ENCODE measurements at regions not wholly inside any gene's neighbourhood (a gene's known extent, or its start where the extent isn't known, plus 50 kb on each side); places are given as distances from the start of the nearest gene placed in this dataset.

DNA sequence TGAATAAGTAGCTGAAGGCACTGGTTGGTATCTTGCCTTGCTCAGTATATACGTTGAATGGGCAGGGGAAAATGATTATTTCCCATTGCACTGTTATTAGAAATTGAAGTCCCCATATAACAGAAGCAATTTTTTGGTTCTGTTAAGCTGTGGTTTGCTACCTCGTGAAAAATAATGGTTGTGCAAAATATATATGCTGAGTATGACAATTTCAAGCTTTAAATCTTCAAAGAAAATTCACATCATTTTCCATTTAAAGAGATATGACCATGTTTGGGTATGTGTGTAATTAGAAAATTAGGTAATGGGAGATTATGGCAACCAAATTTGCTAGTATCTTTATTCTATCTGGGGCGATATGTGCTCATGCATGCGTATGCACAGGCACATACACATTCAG, 139.8 kb downstream of the DMAC1 start:
- no peak overlapping the region for H2AFZ ChIP-seq
- H3K79me2 ChIP-seq (ENCODE audit: low read depth), result no peaks in the 10 kb centered on the region
- TF ChIP-seq EZH2 (IDR thresholded peaks at IDR 0.05; ENCODE audit: low read depth) (no peak), CTCF (conservative IDR thresholded peaks at IDR 0.05) (no peak)
- H3K9me2 ChIP-seq (ENCODE audit: insufficient read depth), result no peaks in the 10 kb centered on the region
- no peak for DNase-seq
- peaks cover 10% of the 10 kb centered on the region; the same call in 1 of the 2 replicates for H3K27me3 ChIP-seq (ENCODE audit: insufficient read depth, low read depth)
- intact Hi-C loops (cut with micrococcal nuclease; ENCODE audit: unreplicated experiment), result loop anchor here (10.0 kb wide), 1 partner anchor 835 kb away; no protein-coding TSS in a partner anchor
- no peaks in the 10 kb centered on the region for H4K20me1 ChIP-seq (ENCODE audit: insufficient read depth)
- ChIA-PET POLR2A (ENCODE audit: unreplicated experiment) (no interaction called here), CTCF (no interaction called here)
- no peak overlapping the region for H3K27ac ChIP-seq
- no peaks in the 10 kb centered on the region for H3K36me3 ChIP-seq (ENCODE audit: low read depth)
- BruUV-seq (replicated peaks), result no TSS peak
- H3K4me1 ChIP-seq (replicated peaks; ENCODE audit: insufficient read depth), result no peaks in the 10 kb centered on the region
- no peaks in the 10 kb centered on the region for H3K9me3 ChIP-seq (ENCODE audit: insufficient read depth, low read depth)
- no peak overlapping the region for H3K4me3 ChIP-seq
- H3K4me2 ChIP-seq, result no peak overlapping the region
- H3F3A ChIP-seq (ENCODE audit: insufficient read depth, low read depth), result no peaks in the 10 kb centered on the region

DNA sequence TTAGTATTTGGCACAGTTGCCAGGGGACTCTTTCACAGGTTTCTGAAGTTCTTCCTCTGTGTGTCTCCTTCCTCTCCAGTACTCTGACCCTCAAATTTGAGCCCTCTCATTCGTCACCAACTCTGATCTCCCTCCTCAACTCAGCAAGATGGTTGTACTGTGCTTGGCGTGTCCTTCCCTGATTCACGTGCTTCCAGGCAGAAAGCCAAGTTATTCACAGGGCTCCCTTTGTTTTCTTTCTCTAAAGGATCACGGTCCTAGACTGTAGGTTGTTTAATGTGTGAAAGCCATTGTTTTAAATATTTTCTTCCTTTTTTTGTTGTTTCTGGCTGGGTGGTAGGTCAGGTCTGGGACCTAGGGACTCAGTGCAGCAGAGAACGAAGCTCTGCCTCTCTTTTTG, 142.9 kb downstream of the DMAC1 start:
- no peaks in the 10 kb centered on the region for H3F3A ChIP-seq (ENCODE audit: insufficient read depth, low read depth)
- no peaks in the 10 kb centered on the region for H3K36me3 ChIP-seq (ENCODE audit: low read depth)
- no peaks in the 10 kb centered on the region for H3K79me2 ChIP-seq (ENCODE audit: low read depth)
- H3K4me1 ChIP-seq (replicated peaks; ENCODE audit: insufficient read depth), result no peaks in the 10 kb centered on the region
- BruUV-seq (replicated peaks), result no TSS peak
- H3K27me3 ChIP-seq (ENCODE audit: insufficient read depth, low read depth), result 0 out of 2 replicates have a peak, but pooled peaks cover 7% of the 10 kb centered on the region
- no peak overlapping the region for H3K27ac ChIP-seq
- no peaks in the 10 kb centered on the region for H3K9me2 ChIP-seq (ENCODE audit: insufficient read depth)
- no peak for DNase-seq
- H3K4me2 ChIP-seq, result no peak overlapping the region
- intact Hi-C loops (cut with micrococcal nuclease; ENCODE audit: unreplicated experiment), result loop anchor here (10.0 kb wide), 1 partner anchor 832 kb away; no protein-coding TSS in a partner anchor
- H4K20me1 ChIP-seq (ENCODE audit: insufficient read depth), result no peaks in the 10 kb centered on the region
- CTCF ChIA-PET, result no interaction called here
- H3K4me3 ChIP-seq, result no peak overlapping the region
- TF ChIP-seq EZH2 (IDR thresholded peaks at IDR 0.05; ENCODE audit: low read depth) (no peak), CTCF (conservative IDR thresholded peaks at IDR 0.05) (no peak)
- POLR2A ChIA-PET (ENCODE audit: unreplicated experiment), result no interaction called here
- H2AFZ ChIP-seq, result no peak overlapping the region
- H3K9me3 ChIP-seq (ENCODE audit: insufficient read depth, low read depth), result no peaks in the 10 kb centered on the region

GRCh38 chr9:7653262-7653661, 146.3 kb downstream of the DMAC1 start:
- H3K27me3 ChIP-seq (ENCODE audit: insufficient read depth, low read depth), result 0 out of 2 replicates have a peak, but pooled peaks cover 7% of the 10 kb centered on the region
- no peak overlapping the region for H3K27ac ChIP-seq
- no peaks in the 10 kb centered on the region for H3F3A ChIP-seq (ENCODE audit: insufficient read depth, low read depth)
- no peak for TF ChIP-seq CTCF (conservative IDR thresholded peaks at IDR 0.05)
- TF ChIP-seq EZH2 (IDR thresholded peaks at IDR 0.05; ENCODE audit: low read depth), result no peak
- no peak overlapping the region for H3K4me3 ChIP-seq
- no peaks in the 10 kb centered on the region for H3K36me3 ChIP-seq (ENCODE audit: low read depth)
- no peaks in the 10 kb centered on the region for H3K79me2 ChIP-seq (ENCODE audit: low read depth)
- no peak for DNase-seq
- no peaks in the 10 kb centered on the region for H3K4me1 ChIP-seq (replicated peaks; ENCODE audit: insufficient read depth)
- H4K20me1 ChIP-seq (ENCODE audit: insufficient read depth), result no peaks in the 10 kb centered on the region
- H3K9me2 ChIP-seq (ENCODE audit: insufficient read depth), result no peaks in the 10 kb centered on the region
- no peaks in the 10 kb centered on the region for H3K9me3 ChIP-seq (ENCODE audit: insufficient read depth, low read depth)
- H2AFZ ChIP-seq, result no peak overlapping the region
- H3K4me2 ChIP-seq, result no peak overlapping the region
- no TSS peak for BruUV-seq (replicated peaks)
- POLR2A ChIA-PET (ENCODE audit: unreplicated experiment), result no interaction called here
- CTCF ChIA-PET, result no interaction called here
- intact Hi-C loops (cut with micrococcal nuclease; ENCODE audit: unreplicated experiment), result loop anchor here (10.0 kb wide), 1 partner anchor 828 kb away; no protein-coding TSS in a partner anchor
